ENCODE measurements at regions not wholly inside any gene's neighbourhood (a gene's known extent, or its start where the extent isn't known, plus 50 kb on each side); places are given as distances from the start of the nearest gene placed in this dataset.

DNA sequence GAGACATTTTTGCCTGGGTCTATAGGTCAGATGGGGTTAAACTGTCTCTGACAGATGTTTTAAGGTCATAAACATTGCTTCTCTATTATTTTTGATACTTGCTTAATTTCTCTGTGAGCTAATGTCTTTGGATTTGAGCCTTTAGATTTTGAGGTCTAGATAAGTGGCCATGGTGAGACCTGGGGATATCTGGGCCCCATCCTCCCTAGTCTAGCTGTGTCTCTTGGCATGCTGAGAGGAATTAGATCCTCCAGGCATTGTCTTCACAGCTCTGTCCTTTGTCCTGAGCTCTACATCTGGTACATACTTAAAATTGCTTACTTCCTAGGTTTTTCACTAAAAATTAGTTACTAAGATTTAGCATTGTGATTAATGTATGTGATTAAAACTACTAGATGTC, 265.0 kb upstream of the NPSR1 start:
- TF ChIP-seq POLR2AphosphoS5 (IDR thresholded peaks at IDR 0.05), result no peak
- TF ChIP-seq EP300 (IDR thresholded peaks at IDR 0.05; ENCODE audit: low read depth), result no peak
- TF ChIP-seq, protein P1, sequence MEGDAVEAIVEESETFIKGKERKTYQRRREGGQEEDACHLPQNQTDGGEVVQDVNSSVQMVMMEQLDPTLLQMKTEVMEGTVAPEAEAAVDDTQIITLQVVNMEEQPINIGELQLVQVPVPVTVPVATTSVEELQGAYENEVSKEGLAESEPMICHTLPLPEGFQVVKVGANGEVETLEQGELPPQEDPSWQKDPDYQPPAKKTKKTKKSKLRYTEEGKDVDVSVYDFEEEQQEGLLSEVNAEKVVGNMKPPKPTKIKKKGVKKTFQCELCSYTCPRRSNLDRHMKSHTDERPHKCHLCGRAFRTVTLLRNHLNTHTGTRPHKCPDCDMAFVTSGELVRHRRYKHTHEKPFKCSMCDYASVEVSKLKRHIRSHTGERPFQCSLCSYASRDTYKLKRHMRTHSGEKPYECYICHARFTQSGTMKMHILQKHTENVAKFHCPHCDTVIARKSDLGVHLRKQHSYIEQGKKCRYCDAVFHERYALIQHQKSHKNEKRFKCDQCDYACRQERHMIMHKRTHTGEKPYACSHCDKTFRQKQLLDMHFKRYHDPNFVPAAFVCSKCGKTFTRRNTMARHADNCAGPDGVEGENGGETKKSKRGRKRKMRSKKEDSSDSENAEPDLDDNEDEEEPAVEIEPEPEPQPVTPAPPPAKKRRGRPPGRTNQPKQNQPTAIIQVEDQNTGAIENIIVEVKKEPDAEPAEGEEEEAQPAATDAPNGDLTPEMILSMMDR (IDR thresholded peaks at IDR 0.05), result no peak
- no peak for TF ChIP-seq POLR2A (IDR thresholded peaks at IDR 0.05)

Measured in transverse colon (tissue), 4 donors.